Heart right ventricle (tissue), 16 donors: ENCODE measurements at regions not wholly inside any gene's neighbourhood (a gene's known extent, or its start where the extent isn't known, plus 50 kb on each side); places are given as distances from the start of the nearest gene placed in this dataset.

Experiments used
- ATAC-seq, 8 donors: fragments of 200-7000 bp; cut with Tn5 transposase; one replicate each; pipeline ENCODE4 v1.9.1; 2020; ENCODE audit warnings: mild to moderate bottlenecking in 8 of 8, moderate library complexity in 8 of 8, moderate number of reproducible peaks in 1 of 8
- DNase-seq, 2 donors: peaks; one replicate each; pipeline ENCODE4 v3.0.0-alpha.2; 2020
- H3K27ac ChIP-seq, 10 donors: fragments of 200-600 bp; sonication (generic) in 2 of 10; one replicate each; pipeline versions ENCODE4 v1.5.0 to v1.8.0; 2020 to 2022; ENCODE audit warnings: mild to moderate bottlenecking in 3 of 10
- H3K27me3 ChIP-seq, 7 donors: fragments of 200-600 bp; one replicate each; pipeline ENCODE4 v1.8.0; 2021 to 2022; ENCODE audit warnings: mild to moderate bottlenecking in 2 of 7
- H3K36me3 ChIP-seq, 9 donors: fragments of 200-600 bp; sonication (generic) in 1 of 9; one replicate each; pipeline versions ENCODE4 v1.5.0 to v1.8.0; 2020 to 2022; ENCODE audit warnings: mild to moderate bottlenecking in 2 of 9
- H3K4me1 ChIP-seq, 9 donors: fragments of 200-600 bp; sonication (generic) in 1 of 9; one replicate each; pipeline versions ENCODE4 v1.5.0 to v1.8.0; 2020 to 2022; ENCODE audit warnings: mild to moderate bottlenecking in 4 of 9
- H3K4me3 ChIP-seq, 10 donors: fragments of 200-600 bp; sonication (generic) in 2 of 10; one replicate each; pipeline versions ENCODE4 v1.5.0 to v1.8.0; 2020 to 2022; ENCODE audit warnings: mild to moderate bottlenecking in 7 of 10, moderate library complexity in 2 of 10
- H3K9me3 ChIP-seq, 11 donors: fragments of 200-600 bp in 10 of 11; sonication (generic) in 2 of 11; one replicate each; pipeline versions ENCODE4 v1.5.0 to v1.8.0; 2013 to 2022; ENCODE audit warnings: mild to moderate bottlenecking in 2 of 11, control low read depth in 1 of 11, moderate library complexity in 1 of 11
- CTCF ChIP-seq, 9 donors: fragments of 200-600 bp; sonication (generic) in 2 of 9; IDR thresholded peaks; one replicate each; pipeline versions ENCODE4 v1.5.0 to v1.8.0; 2021 to 2022; ENCODE audit warnings: antibody characterized with exemption in 9 of 9, mild to moderate bottlenecking in 5 of 9, moderate library complexity in 1 of 9
- WGBS, 2 donors: extraction: QIAGEN DNeasy Blood & Tissue Kit; methylation state at CpG; one replicate each; pipeline ENCODE4 v1.1.7; 2013; ENCODE audit warnings: inconsistent platforms in 1 of 2; 5-methylcytosine and 5-hydroxymethylcytosine counted together
- intact Hi-C, 10 donors: fragments of 100-400 bp; cut with DNase I; formaldehyde crosslinking; loops; one replicate each; pipeline versions ENCODE4 v1.11.1 to v1.14.2; 2022
- donor health status: Arrhythmogenic right ventricular cardiomyopathy.
- donor health status: ischemic (EF 13 %, LVEDD 7.1; RV severe dilation, severe dysfunction).
- donor health status: healthy with polysubstance abuse.
- donor health status: DM: no; HTN: yes; CAD: no.
- donor health status: DM: no; HTN: no; CAD: no.
- donor health status: ischemic (EF 25% LVEDD 6.9; RV normal size, moderate dysfunction).
- donor health status: ischemic (EF 25% LVEDD 5.7; RV mildly dilated, moderate dysfunction).
- donor health status: healthy.
- donor health status: DM: yes; HTN: yes; CAD: no.
- donor health status: Ischemic cardiomyopathy.
- donor health status: ischemic (EF 35%, LVEDD 5.7; RV mildly dilated, moderate dysfunction).
- donor health status: nonischemic (EF 11% LVEDD 7.7; RV severe dilation, severe dysfunction).
- donor health status: DM: yes; HTN: yes; CAD: no.
- donor health status: PGD.
- donor health status: ischemic (EF 29% LVEDD 5.4; RV normal size, mild dysfunction).
- donor health status: nonischemic (EF 23%, LVEDD 6.1; RV moderate dilation, normal function).

GRCh38 chr10:127797339-127797738, 60.4 kb downstream of the FOXI2 start:
- no peak overlapping the region for H3K27ac ChIP-seq
- peak; percentile 16 to 92 (median 72) for ATAC-seq
- no peak for TF ChIP-seq CTCF (IDR thresholded peaks at IDR 0.05)
- H3K4me3 ChIP-seq = no peak overlapping the region
- WGBS, 2 donors = 98 to 100% methylated on average over 1 of the region's 1 CpG
- H3K4me1 ChIP-seq = peaks cover 0 to 9% (median 0%) of the 10 kb centered on the region in 9 donors
- no peak for DNase-seq
- peaks cover 0 to 16% (median 0%) of the 10 kb centered on the region in 11 donors for H3K9me3 ChIP-seq
- no peaks in the 10 kb centered on the region for H3K36me3 ChIP-seq
- intact Hi-C loops = no loop called here
- peaks cover 0 to 22% (median 2%) of the 10 kb centered on the region in 7 donors for H3K27me3 ChIP-seq

GRCh38 chr10:127798111-127798510, 61.1 kb downstream of the FOXI2 start:
- ATAC-seq (peak in 2 of 8 donors; percentile 26 to 29), DNase-seq (peak in 1 of 2 donors; percentile 8)
- no peak for TF ChIP-seq CTCF (IDR thresholded peaks at IDR 0.05)
- 42 to 53% methylated on average over 6 of the region's 6 CpGs for WGBS, 2 donors
- no peak overlapping the region for H3K4me3 ChIP-seq
- intact Hi-C loops = no loop called here
- peaks cover 0 to 16% (median 0%) of the 10 kb centered on the region in 7 donors for H3K27me3 ChIP-seq
- H3K9me3 ChIP-seq = peaks cover 0 to 16% (median 0%) of the 10 kb centered on the region in 11 donors
- peaks cover 0 to 9% (median 0%) of the 10 kb centered on the region in 9 donors for H3K4me1 ChIP-seq
- H3K36me3 ChIP-seq = no peaks in the 10 kb centered on the region
- no peak overlapping the region for H3K27ac ChIP-seq

- Histone ChIP-seq H3K27me3 (peaks cover 0 to 20% (median 0%) of the 10 kb centered on the region in 7 donors), H3K9me3 (no peaks in the 10 kb centered on the region), H3K36me3 (no peaks in the 10 kb centered on the region), H3K4me3 (no peak overlapping the region), H3K4me1 (peaks cover 0 to 9% (median 0%) of the 10 kb centered on the region in 9 donors), H3K27ac (no peak overlapping the region)
- DNase-seq (no peak), ATAC-seq (no peak)
- intact Hi-C loops = no loop called here
- TF ChIP-seq CTCF (IDR thresholded peaks at IDR 0.05) = no peak
- 74 to 83% methylated on average over 3 of the region's 3 CpGs for WGBS, 2 donors
Measured at GRCh38 chr10:127801302-127801701, 64.3 kb downstream of the FOXI2 start.

- intact Hi-C loops = no loop called here
- Histone ChIP-seq H3K27me3 (peaks cover 0 to 26% (median 0%) of the 10 kb centered on the region in 7 donors), H3K4me3 (no peak overlapping the region)
Measured at GRCh38 chr10:127802531-127803095, 65.6 kb downstream of the FOXI2 start.

More at GRCh38 chr10:127802531-127803095, 65.6 kb downstream of the FOXI2 start:
- no peaks in the 10 kb centered on the region for H3K36me3 ChIP-seq
- ATAC-seq (no peak), DNase-seq (no peak)
- WGBS, 2 donors = 68 to 71% methylated on average over 6 of the region's 6 CpGs
- no peaks in the 10 kb centered on the region for H3K9me3 ChIP-seq
- no peak overlapping the region for H3K27ac ChIP-seq
- H3K4me1 ChIP-seq = peaks cover 0 to 9% (median 0%) of the 10 kb centered on the region in 9 donors
- TF ChIP-seq CTCF (IDR thresholded peaks at IDR 0.05) = no peak
